Thyroid gland (tissue), 4 donors: ENCODE measurements at regions not wholly inside any gene's neighbourhood (a gene's known extent, or its start where the extent isn't known, plus 50 kb on each side); places are given as distances from the start of the nearest gene placed in this dataset.
A peak's percentile ranks its signal among the peaks of the same experiment; 100 is the strongest.

ENCODE experiments used
- DNase-seq, 2 donors: peaks; one replicate each; pipeline ENCODE4 v3.0.0-alpha.2; 2019
- H3K27ac ChIP-seq, 3 donors: fragments of 200-600 bp; sonication (generic); 1 replicate in 2 of 3; 2 replicates in 1 of 3; pipeline ENCODE4 v1.5.1; 2016 to 2019; ENCODE audit warnings: mild to moderate bottlenecking in 1 of 3, moderate library complexity in 1 of 3
- H3K27me3 ChIP-seq: fragments of 200-600 bp; sonication (generic); one replicate; pipeline ENCODE4 v1.5.1; 2019
- H3K36me3 ChIP-seq, 2 donors: fragments of 200-600 bp; sonication (generic); one replicate each; pipeline ENCODE4 v1.5.1; 2016 to 2019
- H3K4me1 ChIP-seq, 2 donors: fragments of 200-600 bp; sonication (generic); one replicate each; pipeline ENCODE4 v1.5.1; 2017 to 2019
- H3K4me3 ChIP-seq, 3 donors: fragments of 200-600 bp; sonication (generic); replicated peaks in 1 of 3; 1 replicate in 2 of 3; 2 replicates in 1 of 3; pipeline ENCODE4 v1.5.1; 2016; ENCODE audit warnings: mild to moderate bottlenecking in 1 of 3
- H3K9me3 ChIP-seq: fragments of 200-600 bp; sonication (generic); one replicate; pipeline ENCODE4 v1.5.1; 2017
- CTCF ChIP-seq, 6 experiments: fragments of 200-600 bp in 3 of 6; fragments of 450-650 bp in 3 of 6; sonication (generic) in 3 of 6; IDR thresholded peaks; one replicate each; pipeline ENCODE4 v1.5.1; 2016 to 2019; ENCODE audit warnings: antibody characterized with exemption in 6 of 6, mild to moderate bottlenecking in 2 of 6, inconsistent platforms in 1 of 6, moderate library complexity in 1 of 6
- POLR2A ChIP-seq, 2 donors: fragments of 450-650 bp; IDR thresholded peaks; one replicate each; pipeline ENCODE4 v1.6.1; 2017; ENCODE audit warnings: antibody characterized with exemption in 2 of 2, mild to moderate bottlenecking in 2 of 2, moderate library complexity in 1 of 2
- WGBS, 2 donors: methylation state at CpG; one replicate each; pipeline ENCODE4 v1.1.5; 2017; 5-methylcytosine and 5-hydroxymethylcytosine counted together
- intact Hi-C: fragments of 100-400 bp; cut with DNase I; formaldehyde crosslinking; loops from one replicate; pipeline ENCODE4 v1.15.1; 2023

GRCh38 chr2:200184748-200185627 lies 121.5 kb upstream of the SPATS2L start:
- Histone ChIP-seq H3K27me3 (no peaks in the 10 kb centered on the region), H3K27ac (no peak overlapping the region), H3K4me1 (no peaks in the 10 kb centered on the region), H3K4me3 (no peak overlapping the region), H3K36me3 (no peaks in the 10 kb centered on the region), H3K9me3 (no peaks in the 10 kb centered on the region)
- WGBS, 2 donors = 78% methylated on average over 8 of the region's 8 CpGs
- TF ChIP-seq CTCF (IDR thresholded peaks at IDR 0.05) (no peak), POLR2A (IDR thresholded peaks at IDR 0.05) (no peak)
- intact Hi-C loops = no loop called here
- DNase-seq = no peak

- H3K27ac ChIP-seq = no peak overlapping the region
- H3K9me3 ChIP-seq = no peaks in the 10 kb centered on the region
- H3K27me3 ChIP-seq = no peaks in the 10 kb centered on the region
- no peaks in the 10 kb centered on the region for H3K36me3 ChIP-seq
- TF ChIP-seq CTCF (IDR thresholded peaks at IDR 0.05) (no peak), POLR2A (IDR thresholded peaks at IDR 0.05) (no peak)
- no peak overlapping the region for H3K4me3 ChIP-seq
- 74 to 82% methylated on average over 5 of the region's 5 CpGs for WGBS, 2 donors
- H3K4me1 ChIP-seq = no peaks in the 10 kb centered on the region
- DNase-seq = no peak
- intact Hi-C loops = no loop called here
Observed at GRCh38 chr2:200185628-200186000, 120.9 kb upstream of the SPATS2L start.

- intact Hi-C loops = no loop called here
- H3K4me1 ChIP-seq = no peaks in the 10 kb centered on the region
- H3K36me3 ChIP-seq = no peaks in the 10 kb centered on the region
- H3K27ac ChIP-seq = no peak overlapping the region
- 78 to 80% methylated on average over 1 of the region's 1 CpG for WGBS, 2 donors
- TF ChIP-seq CTCF (IDR thresholded peaks at IDR 0.05) (no peak), POLR2A (IDR thresholded peaks at IDR 0.05) (no peak)
- no peak overlapping the region for H3K4me3 ChIP-seq
- H3K9me3 ChIP-seq = no peaks in the 10 kb centered on the region
- no peak for DNase-seq
- no peaks in the 10 kb centered on the region for H3K27me3 ChIP-seq
Observed at GRCh38 chr2:200186002-200186401, 120.5 kb upstream of the SPATS2L start.

GRCh38 chr2:200188876-200189275 lies 117.6 kb upstream of the SPATS2L start:
- TF ChIP-seq CTCF (IDR thresholded peaks at IDR 0.05) (no peak), POLR2A (IDR thresholded peaks at IDR 0.05) (no peak)
- Histone ChIP-seq H3K27me3 (no peaks in the 10 kb centered on the region), H3K9me3 (no peaks in the 10 kb centered on the region), H3K4me3 (no peak overlapping the region), H3K27ac (no peak overlapping the region), H3K4me1 (no peaks in the 10 kb centered on the region), H3K36me3 (no peaks in the 10 kb centered on the region)
- intact Hi-C loops = no loop called here
- WGBS, 2 donors = 91 to 92% methylated on average over 3 of the region's 3 CpGs
- DNase-seq = no peak

- no peaks in the 10 kb centered on the region for H3K27me3 ChIP-seq
- TF ChIP-seq POLR2A (IDR thresholded peaks at IDR 0.05) (no peak), CTCF (IDR thresholded peaks at IDR 0.05) (no peak)
- no peaks in the 10 kb centered on the region for H3K36me3 ChIP-seq
- DNase-seq = peak in 1 of 2 donors; percentile 5
- no peak overlapping the region for H3K27ac ChIP-seq
- H3K4me1 ChIP-seq = no peaks in the 10 kb centered on the region
- intact Hi-C loops = no loop called here
- no peak overlapping the region for H3K4me3 ChIP-seq
- 22 to 29% methylated on average over 2 of the region's 2 CpGs for WGBS, 2 donors
- H3K9me3 ChIP-seq = no peaks in the 10 kb centered on the region
Observed at GRCh38 chr2:200189964-200190363, 116.5 kb upstream of the SPATS2L start.
